Esophagus muscularis mucosa (tissue), 3 donors: ENCODE measurements at regions not wholly inside any gene's neighbourhood (a gene's known extent, or its start where the extent isn't known, plus 50 kb on each side); places are given as distances from the start of the nearest gene placed in this dataset.

Experiments used
- CTCF ChIP-seq, 3 experiments: fragments of 200-600 bp in 2 of 3; fragments of 450-650 bp in 1 of 3; sonication (generic) in 2 of 3; IDR thresholded peaks; one replicate each; pipeline ENCODE4 v1.5.1; 2017 to 2019; ENCODE audit warnings: antibody characterized with exemption in 3 of 3, mild to moderate bottlenecking in 2 of 3, moderate library complexity in 1 of 3
- POLR2A ChIP-seq: fragments of 450-650 bp; IDR thresholded peaks from one replicate; pipeline ENCODE4 v1.6.1; 2017; ENCODE audit warnings: antibody characterized with exemption, moderate library complexity, mild to moderate bottlenecking, low read depth

DNA sequence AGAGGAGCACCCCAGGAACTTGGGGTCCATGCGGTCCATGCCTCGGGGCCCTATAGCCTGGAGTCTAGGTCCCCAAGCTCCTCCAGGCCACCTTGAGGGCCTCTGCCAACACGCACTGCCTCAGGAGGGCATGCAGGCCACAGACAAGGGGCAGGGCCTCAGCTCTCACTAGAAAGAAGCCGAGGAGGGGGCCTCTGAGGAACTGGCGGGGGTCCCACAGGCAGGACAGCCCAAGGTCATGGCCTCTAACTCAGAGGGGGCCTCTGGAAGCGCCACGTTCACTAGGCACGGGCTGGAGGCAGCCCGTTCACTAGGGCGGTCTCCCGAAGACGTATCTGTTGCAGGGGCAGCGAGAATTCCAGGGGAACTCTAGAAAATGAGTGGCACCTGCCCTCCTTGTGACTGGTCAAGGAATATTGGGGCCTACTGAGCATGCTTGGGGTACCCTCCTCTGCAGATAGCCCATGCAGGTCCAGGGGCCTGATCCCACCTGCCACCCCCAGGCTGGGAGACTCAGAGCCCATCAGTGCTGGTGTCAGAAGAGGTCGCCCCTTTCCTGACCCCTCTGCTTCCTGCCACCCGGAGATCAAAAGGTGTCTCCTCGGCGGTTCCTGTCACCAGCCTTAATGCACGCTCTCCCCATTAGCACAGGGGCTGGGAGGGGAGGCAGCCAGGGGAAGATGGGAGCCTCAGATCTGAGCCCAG, 86.7 kb upstream of the RET start:
- no peak for TF ChIP-seq CTCF (IDR thresholded peaks at IDR 0.05)
- no peak for TF ChIP-seq POLR2A
